PC-3 (cell line): ENCODE measurements at regions not wholly inside any gene's neighbourhood (a gene's known extent, or its start where the extent isn't known, plus 50 kb on each side); places are given as distances from the start of the nearest gene placed in this dataset.
"Not testable (repeated sequence)": the region's sequence is repeated elsewhere in the genome, so short reads cannot be mapped to it uniquely, and the experiment has no call there.

Experiments used
- ATAC-seq: fragments of 200-7000 bp; cut with Tn5 transposase; 2 replicates; pipeline ENCODE4 v1.9.1; 2020; ENCODE audit warnings: mild to moderate bottlenecking, moderate library complexity
- BruUV-seq: library from RNA; stranded (reverse); fragments of 400-500 nt; replicated peaks from 2 replicates; lab custom pipeline; 2021; lab: Mats Ljungman, UMichigan
- CTCF ChIA-PET: fragments of 300-600 bp; sonication (Branson Sonifier 250); formaldehyde crosslinking; loops from one replicate; lab custom pipeline; 2022; ENCODE audit warnings: antibody characterized with exemption; lab: Charles Lee
- POLR2A ChIA-PET: fragments of 300-600 bp; sonication (Branson Sonifier 250); formaldehyde crosslinking; loops from one replicate; lab custom pipeline; 2022; ENCODE audit warnings: antibody characterized with exemption; ENCODE audit not compliant: unreplicated experiment; lab: Charles Lee
- DNase-seq: peaks from one replicate; pipeline ENCODE4 v3.0.0-alpha.2; 2015
- H2AFZ ChIP-seq: fragments of 300-600 bp; sonication (generic); 2 replicates; pipeline ENCODE4 v1.6.0; 2016; ENCODE audit warnings: antibody characterized with exemption, low read length
- H3F3A ChIP-seq: fragments of 300-600 bp; sonication (generic); one replicate; pipeline ENCODE4 v1.6.0; 2017; ENCODE audit warnings: antibody characterized with exemption, low read length, control low read depth, mild to moderate bottlenecking; ENCODE audit not compliant: unreplicated experiment
- H3K27ac ChIP-seq: fragments of 300-600 bp; sonication (generic); 2 replicates; pipeline ENCODE4 v1.5.1; 2016; ENCODE audit warnings: mild to moderate bottlenecking, low read length
- H3K27me3 ChIP-seq: fragments of 300-600 bp; sonication (generic); 2 replicates; pipeline ENCODE4 v1.6.1; 2016; ENCODE audit warnings: low read length, mixed read lengths
- H3K36me3 ChIP-seq: fragments of 300-600 bp; sonication (generic); 2 replicates; pipeline ENCODE4 v1.6.1; 2016; ENCODE audit warnings: low read depth, mixed run types, low read length, mixed read lengths
- H3K4me1 ChIP-seq: fragments of 300-600 bp; sonication (generic); 2 replicates; pipeline ENCODE4 v1.5.1; 2016; ENCODE audit warnings: low read length; ENCODE audit not compliant: insufficient read depth
- H3K4me2 ChIP-seq: fragments of 300-600 bp; sonication (generic); 2 replicates; pipeline ENCODE4 v1.6.0; 2016; ENCODE audit warnings: low read length
- H3K4me3 ChIP-seq: fragments of 300-600 bp; sonication (generic); 2 replicates; pipeline ENCODE4 v1.5.1; 2016; ENCODE audit warnings: mild to moderate bottlenecking, low read length, mixed read lengths
- H3K79me2 ChIP-seq: fragments of 300-600 bp; sonication (generic); 2 replicates; pipeline ENCODE4 v1.6.1; 2017; ENCODE audit warnings: low read length, mixed read lengths
- H3K9ac ChIP-seq: fragments of 300-600 bp; sonication (generic); 2 replicates; pipeline ENCODE4 v1.6.0; 2016; ENCODE audit warnings: mild to moderate bottlenecking, low read length
- H3K9me2 ChIP-seq: fragments of 300-600 bp; sonication (generic); replicated peaks from 2 replicates; pipeline ENCODE4 v1.6.1; 2016; ENCODE audit warnings: mixed run types, low read length, mixed read lengths
- H3K9me3 ChIP-seq: fragments of 300-600 bp; sonication (generic); 2 replicates; pipeline ENCODE4 v1.6.1; 2016; ENCODE audit warnings: low read length, mixed read lengths
- H4K20me1 ChIP-seq: fragments of 300-600 bp; sonication (generic); 2 replicates; pipeline ENCODE4 v1.6.1; 2016; ENCODE audit warnings: low read length, mixed read lengths
- EZH2 ChIP-seq: fragments of 300-600 bp; sonication (generic); IDR thresholded peaks from one replicate; pipeline ENCODE4 v1.6.1; 2017; ENCODE audit warnings: antibody characterized with exemption, mild to moderate bottlenecking, low read length; ENCODE audit not compliant: unreplicated experiment
- EZH2phosphoT487 ChIP-seq: fragments of 300-600 bp; sonication (generic); IDR thresholded peaks from 2 replicates; pipeline ENCODE4 v1.6.1; 2018; ENCODE audit warnings: mild to moderate bottlenecking, antibody characterized with exemption, low read length, borderline replicate concordance
- intact Hi-C: fragments of 100-400 bp; cut with micrococcal nuclease; formaldehyde crosslinking; loops from 2 replicates; pipeline ENCODE4 v1.9.0; 2023
- TF ChIP-seq, protein P1 (sequence below): fragments of 300-600 bp; sonication (generic); conservative IDR thresholded peaks from 2 replicates; pipeline ENCODE4 v1.5.1; 2017; ENCODE audit warnings: antibody characterized with exemption, low read depth, mild to moderate bottlenecking, low read length

DNA sequence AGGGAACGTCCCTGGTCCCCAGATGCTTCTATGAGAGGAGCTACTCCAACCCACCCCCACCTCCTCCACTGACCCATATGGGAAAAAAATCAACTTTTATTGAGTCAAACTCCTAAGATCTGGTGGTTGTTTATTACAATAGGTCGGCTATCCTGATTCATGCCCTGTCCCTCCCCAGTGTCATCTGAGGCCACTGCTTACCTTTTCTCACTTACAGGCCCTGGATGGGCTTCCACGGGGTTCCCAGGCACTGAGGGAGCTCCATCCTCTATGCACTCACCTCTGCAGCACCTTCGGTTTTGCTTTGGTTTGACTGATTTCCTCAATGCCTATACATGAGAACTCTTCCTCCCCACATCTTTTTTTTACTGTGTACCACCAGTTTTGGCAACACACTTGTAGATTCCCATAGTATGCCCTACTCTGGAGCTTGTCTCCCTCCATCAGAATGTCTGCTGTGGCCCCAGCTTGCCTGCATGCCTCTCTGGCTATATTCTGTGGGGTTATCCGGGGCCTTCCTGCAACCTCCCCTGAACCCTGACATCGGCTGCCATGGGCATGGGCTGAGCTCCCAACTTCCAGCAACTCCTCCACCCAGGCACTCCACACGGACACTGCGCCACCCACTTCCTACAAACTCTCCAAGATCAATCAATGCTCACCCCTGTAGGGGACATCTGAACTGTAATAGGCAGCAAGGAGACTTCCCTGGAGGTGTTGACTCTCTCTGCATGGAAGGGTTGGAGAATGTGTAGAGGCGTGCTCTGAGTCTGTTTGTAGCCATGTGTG is 236.1 kb downstream of the VAPA start:
- intact Hi-C loops, result no loop called here
- H4K20me1 ChIP-seq, result no peaks in the 10 kb centered on the region
- BruUV-seq, result no TSS peak
- ChIA-PET CTCF (no interaction called here), POLR2A (no interaction called here)
- H3K79me2 ChIP-seq, result no peaks in the 10 kb centered on the region
- no peak overlapping the region for H3K9ac ChIP-seq
- DNase-seq (no peak), ATAC-seq (no peak)
- H3K27ac ChIP-seq, result no peak overlapping the region
- H3F3A ChIP-seq, result no peaks in the 10 kb centered on the region
- no peaks in the 10 kb centered on the region for H3K36me3 ChIP-seq
- no peaks in the 10 kb centered on the region for H3K9me3 ChIP-seq
- H2AFZ ChIP-seq, result no peak overlapping the region
- H3K4me2 ChIP-seq, result no peak overlapping the region
- peaks cover 18% of the 10 kb centered on the region for H3K27me3 ChIP-seq
- no peaks in the 10 kb centered on the region for H3K4me1 ChIP-seq
- no peaks in the 10 kb centered on the region for H3K9me2 ChIP-seq
- TF ChIP-seq EZH2phosphoT487 (no peak), EZH2 (no peak)
- TF ChIP-seq, protein P1, sequence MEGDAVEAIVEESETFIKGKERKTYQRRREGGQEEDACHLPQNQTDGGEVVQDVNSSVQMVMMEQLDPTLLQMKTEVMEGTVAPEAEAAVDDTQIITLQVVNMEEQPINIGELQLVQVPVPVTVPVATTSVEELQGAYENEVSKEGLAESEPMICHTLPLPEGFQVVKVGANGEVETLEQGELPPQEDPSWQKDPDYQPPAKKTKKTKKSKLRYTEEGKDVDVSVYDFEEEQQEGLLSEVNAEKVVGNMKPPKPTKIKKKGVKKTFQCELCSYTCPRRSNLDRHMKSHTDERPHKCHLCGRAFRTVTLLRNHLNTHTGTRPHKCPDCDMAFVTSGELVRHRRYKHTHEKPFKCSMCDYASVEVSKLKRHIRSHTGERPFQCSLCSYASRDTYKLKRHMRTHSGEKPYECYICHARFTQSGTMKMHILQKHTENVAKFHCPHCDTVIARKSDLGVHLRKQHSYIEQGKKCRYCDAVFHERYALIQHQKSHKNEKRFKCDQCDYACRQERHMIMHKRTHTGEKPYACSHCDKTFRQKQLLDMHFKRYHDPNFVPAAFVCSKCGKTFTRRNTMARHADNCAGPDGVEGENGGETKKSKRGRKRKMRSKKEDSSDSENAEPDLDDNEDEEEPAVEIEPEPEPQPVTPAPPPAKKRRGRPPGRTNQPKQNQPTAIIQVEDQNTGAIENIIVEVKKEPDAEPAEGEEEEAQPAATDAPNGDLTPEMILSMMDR, result no peak
- H3K4me3 ChIP-seq, result no peak overlapping the region

DNA sequence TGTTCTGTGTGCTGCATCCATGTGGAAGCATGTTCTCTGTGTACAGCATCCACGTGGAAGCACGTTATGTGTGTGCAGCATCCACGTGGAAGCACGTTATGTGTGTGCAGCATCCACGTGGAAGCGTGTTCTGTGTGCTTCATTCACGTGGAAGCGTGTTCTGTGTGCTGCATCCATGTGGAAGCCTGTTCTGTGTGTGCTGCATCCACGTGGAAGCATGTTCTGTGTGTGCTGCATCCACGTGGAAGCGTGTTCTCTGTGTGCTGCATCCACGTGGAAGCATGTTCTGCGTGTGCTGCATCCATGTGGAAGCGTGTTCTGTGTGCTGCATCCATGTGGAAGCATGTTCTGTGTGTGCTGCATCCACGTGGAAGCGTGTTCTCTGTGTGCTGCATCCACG is 236.8 kb downstream of the VAPA start:
- H3K9ac ChIP-seq, BruUV-seq, DNase-seq, intact Hi-C loops, H3K79me2 ChIP-seq, H4K20me1 ChIP-seq, H3K4me3 ChIP-seq, H3K27ac ChIP-seq, H2AFZ ChIP-seq, H3K4me1 ChIP-seq, CTCF ChIA-PET, H3K36me3 ChIP-seq, POLR2A ChIA-PET, H3K4me2 ChIP-seq, H3F3A ChIP-seq, H3K9me2 ChIP-seq, ATAC-seq, H3K9me3 ChIP-seq: not testable (repeated sequence)
- peaks cover 16% of the 10 kb centered on the region for H3K27me3 ChIP-seq

DNA sequence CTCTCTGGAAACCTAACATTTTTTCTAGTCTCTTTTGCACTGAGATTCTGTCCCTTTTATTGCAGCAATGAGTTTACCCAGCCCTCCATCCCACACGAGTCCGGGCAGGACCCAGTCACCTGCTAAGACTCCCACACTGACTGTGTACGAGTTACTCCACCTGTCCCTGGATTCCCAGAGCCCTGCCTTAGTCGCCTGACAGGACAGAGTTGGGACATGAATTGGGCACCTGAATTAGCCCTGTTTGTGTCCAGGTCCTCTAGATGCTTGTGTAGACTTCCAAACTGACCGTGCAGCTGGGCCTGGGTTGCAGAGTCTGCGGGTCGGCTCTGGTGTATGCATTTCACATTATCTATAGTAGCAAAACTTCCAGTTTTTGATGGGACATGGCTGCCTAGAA is 238.7 kb downstream of the VAPA start:
- Histone ChIP-seq H3K36me3 (no peaks in the 10 kb centered on the region), H3K27me3 (peaks cover 14% of the 10 kb centered on the region), H3K4me2 (no peak overlapping the region), H3F3A (no peaks in the 10 kb centered on the region), H3K9ac (no peak overlapping the region), H3K4me3 (no peak overlapping the region), H3K27ac (no peak overlapping the region), H4K20me1 (no peaks in the 10 kb centered on the region), H3K9me3 (no peaks in the 10 kb centered on the region), H3K4me1 (no peaks in the 10 kb centered on the region), H2AFZ (no peak overlapping the region), H3K9me2 (no peaks in the 10 kb centered on the region), H3K79me2 (no peaks in the 10 kb centered on the region)
- POLR2A ChIA-PET, result no interaction called here
- DNase-seq (no peak), ATAC-seq (no peak)
- BruUV-seq, result no TSS peak
- intact Hi-C loops, result no loop called here
- TF ChIP-seq EZH2phosphoT487 (no peak), EZH2 (no peak)
- TF ChIP-seq, protein P1, result no peak
- CTCF ChIA-PET, result no interaction called here
